ENCODE measurements at regions not wholly inside any gene's neighbourhood (a gene's known extent, or its start where the extent isn't known, plus 50 kb on each side); places are given as distances from the start of the nearest gene placed in this dataset.

GRCh38 chr7:148540041-148540738 lies 50.4 kb upstream of the C7orf33 start:
- H3K4me1 Mint-ChIP-seq = peaks cover 7% of the 10 kb centered on the region
- no peaks in the 10 kb centered on the region for H3K9me3 Mint-ChIP-seq
- no peaks in the 10 kb centered on the region for H3K27me3 Mint-ChIP-seq
- H3K4me3 Mint-ChIP-seq = no peak overlapping the region
- no peak overlapping the region for H3K27ac Mint-ChIP-seq
- H3K36me3 Mint-ChIP-seq = no peaks in the 10 kb centered on the region

All from activated naive CD4-positive, alpha-beta T cell treated with anti-CD3 and anti-CD28 coated beads, Interleukin-2, amount 50 U/mL, for 24 hours (primary cell).